ENCODE measurements at regions not wholly inside any gene's neighbourhood (a gene's known extent, or its start where the extent isn't known, plus 50 kb on each side); places are given as distances from the start of the nearest gene placed in this dataset.
A peak's percentile ranks its signal among the peaks of the same experiment; 100 is the strongest.

- peaks cover 15% of the 10 kb centered on the region for H3K4me1 ChIP-seq (ENCODE audit: control insufficient read depth, insufficient read depth, low read length)
- WGBS (ENCODE audit: insufficient coverage, low lambda C conversion rate) = no CpG with 5 or more reads among the region's 6 CpGs
Measured at GRCh38 chr2:104904889-104905288, 51.0 kb downstream of the POU3F3 start.

GRCh38 chr2:104909317-104909716 is 55.4 kb downstream of the POU3F3 start:
- H3K27me3 ChIP-seq (ENCODE audit: control insufficient read depth, insufficient read depth, low read length) = peaks cover 5% of the 10 kb centered on the region
- no peak overlapping the region for H3K27ac ChIP-seq (ENCODE audit: low read length)
- WGBS (ENCODE audit: insufficient coverage, low lambda C conversion rate) = no CpG with 5 or more reads among the region's 5 CpGs
- H3K4me3 ChIP-seq (ENCODE audit: low read length) = no peak overlapping the region
- H3K4me1 ChIP-seq (ENCODE audit: control insufficient read depth, insufficient read depth, low read length) = no peaks in the 10 kb centered on the region
- H3K36me3 ChIP-seq (ENCODE audit: control insufficient read depth, insufficient read depth, low read length) = no peaks in the 10 kb centered on the region
- H3K9me3 ChIP-seq (ENCODE audit: control insufficient read depth, low read depth, low read length) = no peaks in the 10 kb centered on the region
- DNase-seq = no peak

More at GRCh38 chr2:104904889-104905288, 51.0 kb downstream of the POU3F3 start:
- Histone ChIP-seq H3K27ac (ENCODE audit: low read length) (no peak overlapping the region), H3K9me3 (ENCODE audit: control insufficient read depth, low read depth, low read length) (no peaks in the 10 kb centered on the region), H3K4me3 (ENCODE audit: low read length) (no peak overlapping the region), H3K36me3 (ENCODE audit: control insufficient read depth, insufficient read depth, low read length) (no peaks in the 10 kb centered on the region), H3K27me3 (ENCODE audit: control insufficient read depth, insufficient read depth, low read length) (peaks cover 5% of the 10 kb centered on the region)
- no peak for DNase-seq

DNA sequence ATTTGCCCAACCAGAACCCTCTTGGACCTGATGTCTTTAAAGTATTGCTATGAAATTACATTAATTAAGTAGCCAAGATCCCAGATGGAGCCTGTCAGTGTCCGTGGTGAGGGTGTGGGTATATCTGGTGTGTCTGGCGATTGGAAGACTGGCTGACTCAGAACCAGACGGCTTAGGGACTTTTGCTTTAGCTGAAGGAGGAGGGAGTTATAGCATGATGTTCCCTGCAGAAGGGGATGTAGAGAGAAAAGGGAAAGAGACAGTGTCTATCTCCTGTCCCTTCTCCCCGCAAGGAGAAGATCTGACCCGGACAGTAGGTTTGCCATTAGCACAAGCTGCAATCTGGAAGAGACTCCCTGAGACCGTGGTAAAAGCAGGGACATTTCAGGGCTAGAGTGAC is 60.6 kb downstream of the POU3F3 start:
- no CpG with 5 or more reads among the region's 6 CpGs for WGBS (ENCODE audit: insufficient coverage, low lambda C conversion rate)
- Histone ChIP-seq H3K9me3 (ENCODE audit: control insufficient read depth, low read depth, low read length) (no peaks in the 10 kb centered on the region), H3K27me3 (ENCODE audit: control insufficient read depth, insufficient read depth, low read length) (peaks cover under 1% of the 10 kb centered on the region), H3K36me3 (ENCODE audit: control insufficient read depth, insufficient read depth, low read length) (no peaks in the 10 kb centered on the region), H3K4me3 (ENCODE audit: low read length) (no peak overlapping the region), H3K27ac (ENCODE audit: low read length) (no peak overlapping the region), H3K4me1 (ENCODE audit: control insufficient read depth, insufficient read depth, low read length) (no peaks in the 10 kb centered on the region)
- DNase-seq = no peak

- DNase-seq = no peak
- Histone ChIP-seq H3K27me3 (ENCODE audit: control insufficient read depth, insufficient read depth, low read length) (no peaks in the 10 kb centered on the region), H3K9me3 (ENCODE audit: control insufficient read depth, low read depth, low read length) (no peaks in the 10 kb centered on the region), H3K36me3 (ENCODE audit: control insufficient read depth, insufficient read depth, low read length) (no peaks in the 10 kb centered on the region), H3K27ac (ENCODE audit: low read length) (no peak overlapping the region), H3K4me1 (ENCODE audit: control insufficient read depth, insufficient read depth, low read length) (no peaks in the 10 kb centered on the region), H3K4me3 (ENCODE audit: low read length) (no peak overlapping the region)
- WGBS (ENCODE audit: insufficient coverage, low lambda C conversion rate) = 80% methylated on average over 1 of the region's 7 CpGs
Measured at GRCh38 chr2:104915107-104915793, 61.3 kb downstream of the POU3F3 start.

DNA sequence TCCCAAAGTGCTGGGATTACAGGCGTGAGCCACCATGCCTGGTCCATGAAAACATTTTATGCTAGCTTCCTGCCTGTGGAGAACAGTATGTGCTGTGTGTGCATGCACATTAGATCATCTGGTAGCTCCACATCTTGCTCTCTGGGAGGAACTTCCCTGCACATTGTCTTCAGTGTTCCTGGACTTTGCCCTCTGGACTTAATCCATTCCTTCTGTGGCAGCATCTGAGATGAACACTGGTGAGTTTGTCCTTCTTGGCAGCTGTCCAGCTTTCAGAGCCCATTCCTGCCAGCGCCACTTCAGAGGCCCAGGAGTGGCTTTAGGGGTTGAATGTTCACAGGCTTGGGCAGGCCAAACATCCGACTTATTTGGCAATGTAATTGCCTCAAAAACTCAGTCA is 65.2 kb downstream of the POU3F3 start:
- no peak overlapping the region for H3K27ac ChIP-seq (ENCODE audit: low read length)
- no peaks in the 10 kb centered on the region for H3K36me3 ChIP-seq (ENCODE audit: control insufficient read depth, insufficient read depth, low read length)
- H3K4me1 ChIP-seq (ENCODE audit: control insufficient read depth, insufficient read depth, low read length) = no peaks in the 10 kb centered on the region
- peak; percentile 58 to 85 for DNase-seq
- H3K9me3 ChIP-seq (ENCODE audit: control insufficient read depth, low read depth, low read length) = peaks cover 3% of the 10 kb centered on the region
- WGBS (ENCODE audit: insufficient coverage, low lambda C conversion rate) = no CpG with 5 or more reads among the region's 3 CpGs
- no peaks in the 10 kb centered on the region for H3K27me3 ChIP-seq (ENCODE audit: control insufficient read depth, insufficient read depth, low read length)
- no peak overlapping the region for H3K4me3 ChIP-seq (ENCODE audit: low read length)

- WGBS (ENCODE audit: insufficient coverage, low lambda C conversion rate) = 72% methylated on average over 2 of the region's 3 CpGs
- Histone ChIP-seq H3K9me3 (ENCODE audit: control insufficient read depth, low read depth, low read length) (peaks cover 3% of the 10 kb centered on the region), H3K27me3 (ENCODE audit: control insufficient read depth, insufficient read depth, low read length) (no peaks in the 10 kb centered on the region), H3K4me1 (ENCODE audit: control insufficient read depth, insufficient read depth, low read length) (no peaks in the 10 kb centered on the region), H3K4me3 (ENCODE audit: low read length) (no peak overlapping the region), H3K36me3 (ENCODE audit: control insufficient read depth, insufficient read depth, low read length) (no peaks in the 10 kb centered on the region), H3K27ac (ENCODE audit: low read length) (no peak overlapping the region)
- DNase-seq = no peak
Measured at GRCh38 chr2:104923665-104924064, 69.8 kb downstream of the POU3F3 start.

- H3K4me1 ChIP-seq (ENCODE audit: control insufficient read depth, insufficient read depth, low read length) = no peaks in the 10 kb centered on the region
- no peaks in the 10 kb centered on the region for H3K36me3 ChIP-seq (ENCODE audit: control insufficient read depth, insufficient read depth, low read length)
- H3K27ac ChIP-seq (ENCODE audit: low read length) = no peak overlapping the region
- H3K4me3 ChIP-seq (ENCODE audit: low read length) = no peak overlapping the region
- WGBS (ENCODE audit: insufficient coverage, low lambda C conversion rate) = no CpG with 5 or more reads among the region's 4 CpGs
- H3K9me3 ChIP-seq (ENCODE audit: control insufficient read depth, low read depth, low read length) = no peaks in the 10 kb centered on the region
- H3K27me3 ChIP-seq (ENCODE audit: control insufficient read depth, insufficient read depth, low read length) = peaks cover 2% of the 10 kb centered on the region
- DNase-seq = no peak
Measured at GRCh38 chr2:104929663-104930062, 75.7 kb downstream of the POU3F3 start.

DNA sequence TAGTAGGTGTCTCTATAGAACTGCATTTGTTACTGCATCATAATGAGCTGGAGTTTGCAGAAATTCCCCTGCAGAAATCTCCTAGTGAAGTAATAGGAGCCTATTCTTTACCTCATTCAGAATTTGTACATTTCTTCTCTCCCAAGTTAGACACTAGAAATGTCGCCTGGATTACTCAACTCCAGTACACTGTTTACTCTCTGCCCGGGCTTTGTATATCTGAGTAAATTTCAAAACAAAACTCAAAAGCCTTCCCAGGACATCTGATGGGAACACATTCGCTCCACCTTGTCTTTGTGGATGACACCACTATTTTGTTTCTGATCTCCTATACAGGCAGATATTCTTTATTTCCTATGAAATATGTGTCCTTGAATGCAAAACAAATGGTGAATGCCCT is 76.8 kb downstream of the POU3F3 start:
- 80% methylated on average over 1 of the region's 3 CpGs for WGBS (ENCODE audit: insufficient coverage, low lambda C conversion rate)
- H3K4me1 ChIP-seq (ENCODE audit: control insufficient read depth, insufficient read depth, low read length) = no peaks in the 10 kb centered on the region

GRCh38 chr2:104932243-104932642 is 78.3 kb downstream of the POU3F3 start:
- 93% methylated on average over 4 of the region's 4 CpGs for WGBS (ENCODE audit: insufficient coverage, low lambda C conversion rate)
- Histone ChIP-seq H3K4me1 (ENCODE audit: control insufficient read depth, insufficient read depth, low read length) (no peaks in the 10 kb centered on the region), H3K4me3 (ENCODE audit: low read length) (no peak overlapping the region), H3K27me3 (ENCODE audit: control insufficient read depth, insufficient read depth, low read length) (peaks cover 2% of the 10 kb centered on the region), H3K27ac (ENCODE audit: low read length) (no peak overlapping the region), H3K36me3 (ENCODE audit: control insufficient read depth, insufficient read depth, low read length) (no peaks in the 10 kb centered on the region), H3K9me3 (ENCODE audit: control insufficient read depth, low read depth, low read length) (no peaks in the 10 kb centered on the region)
- no peak for DNase-seq

More for the DNA sequence above, 76.8 kb downstream of the POU3F3 start:
- H3K9me3 ChIP-seq (ENCODE audit: control insufficient read depth, low read depth, low read length) = no peaks in the 10 kb centered on the region
- no peak for DNase-seq
- no peaks in the 10 kb centered on the region for H3K36me3 ChIP-seq (ENCODE audit: control insufficient read depth, insufficient read depth, low read length)
- H3K4me3 ChIP-seq (ENCODE audit: low read length) = no peak overlapping the region
- H3K27ac ChIP-seq (ENCODE audit: low read length) = no peak overlapping the region
- peaks cover 2% of the 10 kb centered on the region for H3K27me3 ChIP-seq (ENCODE audit: control insufficient read depth, insufficient read depth, low read length)

GRCh38 chr2:104933151-104933917 is 79.4 kb downstream of the POU3F3 start:
- Histone ChIP-seq H3K27ac (ENCODE audit: low read length) (no peak overlapping the region), H3K27me3 (ENCODE audit: control insufficient read depth, insufficient read depth, low read length) (peaks cover 2% of the 10 kb centered on the region), H3K4me3 (ENCODE audit: low read length) (no peak overlapping the region), H3K9me3 (ENCODE audit: control insufficient read depth, low read depth, low read length) (no peaks in the 10 kb centered on the region), H3K4me1 (ENCODE audit: control insufficient read depth, insufficient read depth, low read length) (no peaks in the 10 kb centered on the region), H3K36me3 (ENCODE audit: control insufficient read depth, insufficient read depth, low read length) (no peaks in the 10 kb centered on the region)
- WGBS (ENCODE audit: insufficient coverage, low lambda C conversion rate) = 83% methylated on average over 1 of the region's 9 CpGs
- DNase-seq = no peak
